ENCODE measurements at regions not wholly inside any gene's neighbourhood (a gene's known extent, or its start where the extent isn't known, plus 50 kb on each side); places are given as distances from the start of the nearest gene placed in this dataset.

GRCh38 chr11:27857588-27857987, 157.3 kb upstream of the BDNF start:
- TF ChIP-seq, protein P1, sequence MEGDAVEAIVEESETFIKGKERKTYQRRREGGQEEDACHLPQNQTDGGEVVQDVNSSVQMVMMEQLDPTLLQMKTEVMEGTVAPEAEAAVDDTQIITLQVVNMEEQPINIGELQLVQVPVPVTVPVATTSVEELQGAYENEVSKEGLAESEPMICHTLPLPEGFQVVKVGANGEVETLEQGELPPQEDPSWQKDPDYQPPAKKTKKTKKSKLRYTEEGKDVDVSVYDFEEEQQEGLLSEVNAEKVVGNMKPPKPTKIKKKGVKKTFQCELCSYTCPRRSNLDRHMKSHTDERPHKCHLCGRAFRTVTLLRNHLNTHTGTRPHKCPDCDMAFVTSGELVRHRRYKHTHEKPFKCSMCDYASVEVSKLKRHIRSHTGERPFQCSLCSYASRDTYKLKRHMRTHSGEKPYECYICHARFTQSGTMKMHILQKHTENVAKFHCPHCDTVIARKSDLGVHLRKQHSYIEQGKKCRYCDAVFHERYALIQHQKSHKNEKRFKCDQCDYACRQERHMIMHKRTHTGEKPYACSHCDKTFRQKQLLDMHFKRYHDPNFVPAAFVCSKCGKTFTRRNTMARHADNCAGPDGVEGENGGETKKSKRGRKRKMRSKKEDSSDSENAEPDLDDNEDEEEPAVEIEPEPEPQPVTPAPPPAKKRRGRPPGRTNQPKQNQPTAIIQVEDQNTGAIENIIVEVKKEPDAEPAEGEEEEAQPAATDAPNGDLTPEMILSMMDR (IDR thresholded peaks at IDR 0.05): no peak
- TF ChIP-seq SIN3A (IDR thresholded peaks at IDR 0.05; ENCODE audit: borderline replicate concordance, insufficient read depth, low read depth, low read length): no peak
- no peak for TF ChIP-seq POLR2AphosphoS5 (IDR thresholded peaks at IDR 0.05; ENCODE audit: low read depth, low read length)
- no peak for TF ChIP-seq TCF7L2 (IDR thresholded peaks at IDR 0.05; ENCODE audit: low read depth, low read length)
- TF ChIP-seq REST (IDR thresholded peaks at IDR 0.05; ENCODE audit: insufficient read depth in 1 of 2, low read depth in 2 of 2, low read length in 1 of 2): no peak
